OCI-LY3 (cell line): ENCODE measurements at regions not wholly inside any gene's neighbourhood (a gene's known extent, or its start where the extent isn't known, plus 50 kb on each side); places are given as distances from the start of the nearest gene placed in this dataset.

Experiments
- EZH2phosphoT487 ChIP-seq: fragments of 200-600 bp; shearing (Covaris generic); IDR thresholded peaks from 2 replicates; pipeline ENCODE4 v1.6.1; 2018; ENCODE audit warnings: antibody characterized with exemption, mixed run types, low read depth
- TF ChIP-seq, protein P1 (sequence below): fragments of 200-600, 300-600 bp; sonication (generic); IDR thresholded peaks from 2 replicates; pipeline ENCODE4 v1.5.1; 2014; ENCODE audit warnings: antibody characterized with exemption, low read length, low read depth

DNA sequence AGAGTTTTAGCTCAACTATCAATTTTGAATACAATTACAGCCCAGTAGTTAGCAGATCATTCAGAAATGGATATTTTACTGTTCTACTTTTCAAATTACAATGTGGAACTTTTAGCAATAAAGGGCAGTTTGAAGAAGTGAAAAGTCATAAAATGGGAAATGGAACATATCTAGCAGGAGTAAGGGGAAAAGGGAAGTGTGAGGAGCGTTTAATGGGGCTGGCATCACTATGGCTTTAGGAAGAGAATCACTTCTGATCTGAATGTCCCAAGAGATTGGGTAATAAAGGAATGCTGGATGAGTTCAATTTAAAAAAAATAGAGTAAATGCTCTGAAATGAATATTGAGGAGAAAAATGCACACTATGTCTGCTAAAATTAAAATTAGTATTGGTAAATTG is 77.4 kb downstream of the ATPSCKMT start:
- TF ChIP-seq, protein P1, sequence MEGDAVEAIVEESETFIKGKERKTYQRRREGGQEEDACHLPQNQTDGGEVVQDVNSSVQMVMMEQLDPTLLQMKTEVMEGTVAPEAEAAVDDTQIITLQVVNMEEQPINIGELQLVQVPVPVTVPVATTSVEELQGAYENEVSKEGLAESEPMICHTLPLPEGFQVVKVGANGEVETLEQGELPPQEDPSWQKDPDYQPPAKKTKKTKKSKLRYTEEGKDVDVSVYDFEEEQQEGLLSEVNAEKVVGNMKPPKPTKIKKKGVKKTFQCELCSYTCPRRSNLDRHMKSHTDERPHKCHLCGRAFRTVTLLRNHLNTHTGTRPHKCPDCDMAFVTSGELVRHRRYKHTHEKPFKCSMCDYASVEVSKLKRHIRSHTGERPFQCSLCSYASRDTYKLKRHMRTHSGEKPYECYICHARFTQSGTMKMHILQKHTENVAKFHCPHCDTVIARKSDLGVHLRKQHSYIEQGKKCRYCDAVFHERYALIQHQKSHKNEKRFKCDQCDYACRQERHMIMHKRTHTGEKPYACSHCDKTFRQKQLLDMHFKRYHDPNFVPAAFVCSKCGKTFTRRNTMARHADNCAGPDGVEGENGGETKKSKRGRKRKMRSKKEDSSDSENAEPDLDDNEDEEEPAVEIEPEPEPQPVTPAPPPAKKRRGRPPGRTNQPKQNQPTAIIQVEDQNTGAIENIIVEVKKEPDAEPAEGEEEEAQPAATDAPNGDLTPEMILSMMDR, result no peak
- no peak for TF ChIP-seq EZH2phosphoT487
